H9 (cell line): ENCODE measurements at regions not wholly inside any gene's neighbourhood (a gene's known extent, or its start where the extent isn't known, plus 50 kb on each side); places are given as distances from the start of the nearest gene placed in this dataset.

ENCODE experiments used
- DNase-seq: peaks from one replicate; pipeline ENCODE4 v3.0.0-alpha.2; 2017
- H2AFZ ChIP-seq: one replicate; pipeline ENCODE4 v1.6.1; 2013; ENCODE audit warnings: mild to moderate bottlenecking, low read length, control low read depth, moderate library complexity
- H2AK5ac ChIP-seq: 2 replicates; pipeline ENCODE4 v1.6.1; 2013; ENCODE audit warnings: low read length, control low read depth, mixed read lengths; ENCODE audit not compliant: insufficient read length
- H2BK120ac ChIP-seq: one replicate; pipeline ENCODE4 v1.6.1; 2013; ENCODE audit warnings: low read depth, mild to moderate bottlenecking, low read length, control low read depth, inconsistent platforms; ENCODE audit not compliant: poor library complexity, severe bottlenecking
- H2BK12ac ChIP-seq: 2 replicates; pipeline ENCODE4 v1.6.1; 2013; ENCODE audit warnings: low read length, control low read depth, mixed read lengths, low read depth; ENCODE audit not compliant: insufficient read length
- H2BK15ac ChIP-seq: 2 replicates; pipeline ENCODE4 v1.6.1; 2013; ENCODE audit warnings: low read depth, low read length, control low read depth
- H2BK20ac ChIP-seq: one replicate; pipeline ENCODE4 v1.6.1; 2013; ENCODE audit warnings: low read depth, mild to moderate bottlenecking, low read length, control low read depth, inconsistent platforms; ENCODE audit not compliant: poor library complexity, severe bottlenecking
- H2BK5ac ChIP-seq: 2 replicates; pipeline ENCODE4 v1.6.1; 2013; ENCODE audit warnings: low read length, control low read depth, mixed read lengths; ENCODE audit not compliant: insufficient read length
- H3K14ac ChIP-seq: 2 replicates; pipeline ENCODE4 v1.6.1; 2013; ENCODE audit warnings: low read length, control low read depth; ENCODE audit not compliant: insufficient read depth
- H3K18ac ChIP-seq: 2 replicates; pipeline ENCODE4 v1.6.1; 2013; ENCODE audit warnings: low read depth, mild to moderate bottlenecking, mixed read lengths, low read length, control low read depth; ENCODE audit not compliant: insufficient read length
- H3K23ac ChIP-seq: 2 replicates; pipeline ENCODE4 v1.6.1; 2013; ENCODE audit warnings: low read length, control low read depth, mixed read lengths, low read depth; ENCODE audit not compliant: insufficient read length
- H3K23me2 ChIP-seq: 2 replicates; pipeline ENCODE4 v1.6.1; 2013; ENCODE audit warnings: low read depth, mild to moderate bottlenecking, mixed read lengths, low read length, control low read depth; ENCODE audit not compliant: insufficient read length, poor library complexity, severe bottlenecking
- H3K27ac ChIP-seq: 2 replicates; pipeline ENCODE4 v1.5.1; 2013; ENCODE audit warnings: low read length, control low read depth, mixed read lengths, low read depth; ENCODE audit not compliant: insufficient read length
- H3K27me3 ChIP-seq: 2 replicates; pipeline ENCODE4 v1.6.1; 2013; ENCODE audit warnings: low read length, control low read depth, inconsistent platforms; ENCODE audit not compliant: insufficient read depth
- H3K4ac ChIP-seq: 2 replicates; pipeline ENCODE4 v1.6.1; 2013; ENCODE audit warnings: low read depth, mild to moderate bottlenecking, control low read depth, inconsistent platforms, low read length, moderate library complexity
- H3K4me1 ChIP-seq: 2 replicates; pipeline ENCODE4 v1.6.1; 2013; ENCODE audit warnings: low read length, control low read depth, inconsistent platforms; ENCODE audit not compliant: insufficient read depth
- H3K4me2 ChIP-seq: 2 replicates; pipeline ENCODE4 v1.6.1; 2013; ENCODE audit warnings: low read length, control low read depth, mixed read lengths; ENCODE audit not compliant: insufficient read length, insufficient read depth
- H3K56ac ChIP-seq: 2 replicates; pipeline ENCODE4 v1.6.1; 2013; ENCODE audit warnings: low read depth, mild to moderate bottlenecking, mixed read lengths, low read length, control low read depth; ENCODE audit not compliant: insufficient read length
- H3K79me1 ChIP-seq: 2 replicates; pipeline ENCODE4 v1.6.1; 2013; ENCODE audit warnings: low read depth, mild to moderate bottlenecking, moderate library complexity, low read length, control low read depth, inconsistent platforms; ENCODE audit not compliant: insufficient read depth, poor library complexity, severe bottlenecking
- H3K79me2 ChIP-seq: 2 replicates; pipeline ENCODE4 v1.6.1; 2013; ENCODE audit warnings: low read length, control low read depth, inconsistent platforms; ENCODE audit not compliant: insufficient read depth
- H3K9ac ChIP-seq: 2 replicates; pipeline ENCODE4 v1.6.1; 2013; ENCODE audit warnings: low read length, control low read depth, mixed read lengths; ENCODE audit not compliant: insufficient read length; ENCODE audit errors: extremely low read depth
- H3K9me3 ChIP-seq: one replicate; pipeline ENCODE4 v1.6.1; 2013; ENCODE audit warnings: low read depth, low read length, inconsistent platforms; ENCODE audit not compliant: control insufficient read depth
- H3T11ph ChIP-seq: one replicate; pipeline ENCODE4 v1.6.1; 2013; ENCODE audit warnings: mild to moderate bottlenecking, low read length, control low read depth, inconsistent platforms
- H4K20me1 ChIP-seq: one replicate; pipeline ENCODE4 v1.6.1; 2013; ENCODE audit not compliant: control insufficient read depth, insufficient read length, insufficient read depth
- H4K5ac ChIP-seq: 2 replicates; pipeline ENCODE4 v1.6.1; 2013; ENCODE audit warnings: low read depth, mild to moderate bottlenecking, mixed read lengths, low read length, control low read depth; ENCODE audit not compliant: insufficient read length
- H4K8ac ChIP-seq: replicated peaks from 2 replicates; pipeline ENCODE4 v1.6.1; 2013; ENCODE audit warnings: low read length, control low read depth, mixed read lengths, low read depth; ENCODE audit not compliant: insufficient read length
- H4K91ac ChIP-seq: 2 replicates; pipeline ENCODE4 v1.6.1; 2013; ENCODE audit warnings: low read depth, mild to moderate bottlenecking, moderate library complexity, mixed read lengths, low read length, control low read depth; ENCODE audit not compliant: insufficient read length
- H3K27ac Mint-ChIP-seq, 3 experiments: 2 replicates in 2 of 3; 3 replicates in 1 of 3; pipeline ENCODE4 v1.8.0; 2020 to 2021; ENCODE audit warnings: mixed read lengths in 3 of 3, mild to moderate bottlenecking in 1 of 3, moderate library complexity in 1 of 3
- H3K27me3 Mint-ChIP-seq: 2 replicates; pipeline ENCODE4 v1.8.0; 2021; ENCODE audit warnings: low read depth, mild to moderate bottlenecking, moderate library complexity, mixed read lengths
- H3K36me3 Mint-ChIP-seq, 3 experiments: 2 replicates in 2 of 3; 3 replicates in 1 of 3; pipeline ENCODE4 v1.8.0; 2020 to 2021; ENCODE audit warnings: low read depth in 3 of 3, mixed read lengths in 3 of 3; ENCODE audit not compliant: insufficient read depth in 1 of 3
- H3K4me1 Mint-ChIP-seq, 2 experiments: 2 replicates each; pipeline ENCODE4 v1.8.0; 2020; ENCODE audit warnings: mixed read lengths in 2 of 2
- H3K4me3 Mint-ChIP-seq, 2 experiments: 2 replicates in 1 of 2; 3 replicates in 1 of 2; pipeline ENCODE4 v1.8.0; 2020 to 2021; ENCODE audit warnings: mild to moderate bottlenecking in 2 of 2, mixed read lengths in 2 of 2, moderate library complexity in 1 of 2
- H3K9me3 Mint-ChIP-seq, 2 experiments: 2 replicates in 1 of 2; 3 replicates in 1 of 2; pipeline ENCODE4 v1.8.0; 2020; ENCODE audit warnings: mild to moderate bottlenecking in 2 of 2, mixed read lengths in 2 of 2, moderate library complexity in 1 of 2
- WGBS: extraction: QIAGEN DNeasy Blood & Tissue Kit; methylation state at CpG from one replicate; pipeline ENCODE4 v1.1.7; 2013; ENCODE audit warnings: missing lambda C conversion rate, low lambda C conversion rate, mixed read lengths; ENCODE audit not compliant: insufficient read length; ENCODE audit errors: extremely low coverage; 5-methylcytosine and 5-hydroxymethylcytosine counted together
- TF ChIP-seq, protein P1 (sequence below): fragments of 200-600 bp; sonication (generic); conservative IDR thresholded peaks from 3 replicates; pipeline ENCODE4 v1.8.0; 2021; ENCODE audit warnings: antibody characterized with exemption, mild to moderate bottlenecking

DNA sequence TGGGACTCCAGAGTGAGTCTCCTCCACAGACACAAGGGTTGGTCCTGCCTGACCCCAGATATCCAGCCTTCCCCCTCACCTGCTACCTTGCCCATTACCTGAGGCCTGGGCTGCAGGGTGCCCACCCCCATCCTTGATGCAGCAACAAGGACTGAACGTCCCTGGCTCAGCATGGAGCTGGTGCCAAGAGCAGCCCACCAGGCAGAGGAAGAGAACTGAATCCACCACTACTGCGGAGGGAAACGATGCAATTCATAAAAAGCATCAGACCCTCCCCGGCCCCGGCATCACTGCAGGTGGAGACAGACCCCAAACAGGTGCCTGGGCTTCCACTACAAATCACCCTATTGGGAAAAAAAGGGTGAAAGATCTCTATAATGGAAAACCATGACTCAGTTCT is 131.0 kb upstream of the TNRC6C start:
- Mint-ChIP-seq H3K36me3 (no peaks in the 10 kb centered on the region), H3K4me1 (peaks cover 59 to 72% of the 10 kb centered on the region in 2 experiments), H3K27ac (peak overlapping the region in 1 of 3 experiments; percentile 78; a peak in 1 of 7 replicates), H3K4me3 (no peak overlapping the region), H3K27me3 (peaks cover 9% of the 10 kb centered on the region), H3K9me3 (peaks cover 5 to 12% of the 10 kb centered on the region in 2 experiments; a peak in 2 of 5 replicates)
- no peaks in the 10 kb centered on the region for H3K9me3 ChIP-seq
- H3K27ac ChIP-seq: no peak overlapping the region
- DNase-seq: no peak
- H3T11ph ChIP-seq: no peak overlapping the region
- no peaks in the 10 kb centered on the region for H3K23me2 ChIP-seq
- no peak overlapping the region for H4K91ac ChIP-seq
- no peak overlapping the region for H3K4me2 ChIP-seq
- H2BK20ac ChIP-seq: no peak overlapping the region
- no peak overlapping the region for H4K5ac ChIP-seq
- no peak overlapping the region for H2BK12ac ChIP-seq
- H3K27me3 ChIP-seq: no peaks in the 10 kb centered on the region
- no peak overlapping the region for H3K9ac ChIP-seq
- no peaks in the 10 kb centered on the region for H3K79me1 ChIP-seq
- no peak overlapping the region for H3K14ac ChIP-seq
- H3K18ac ChIP-seq: no peak overlapping the region
- no peaks in the 10 kb centered on the region for H3K79me2 ChIP-seq
- H3K4ac ChIP-seq: no peak overlapping the region
- no peak overlapping the region for H2BK15ac ChIP-seq
- no peak overlapping the region for H2BK120ac ChIP-seq
- no peak overlapping the region for H2AFZ ChIP-seq
- no peak overlapping the region for H3K23ac ChIP-seq
- H2AK5ac ChIP-seq: no peak overlapping the region
- no peak overlapping the region for H2BK5ac ChIP-seq
- TF ChIP-seq, protein P1, sequence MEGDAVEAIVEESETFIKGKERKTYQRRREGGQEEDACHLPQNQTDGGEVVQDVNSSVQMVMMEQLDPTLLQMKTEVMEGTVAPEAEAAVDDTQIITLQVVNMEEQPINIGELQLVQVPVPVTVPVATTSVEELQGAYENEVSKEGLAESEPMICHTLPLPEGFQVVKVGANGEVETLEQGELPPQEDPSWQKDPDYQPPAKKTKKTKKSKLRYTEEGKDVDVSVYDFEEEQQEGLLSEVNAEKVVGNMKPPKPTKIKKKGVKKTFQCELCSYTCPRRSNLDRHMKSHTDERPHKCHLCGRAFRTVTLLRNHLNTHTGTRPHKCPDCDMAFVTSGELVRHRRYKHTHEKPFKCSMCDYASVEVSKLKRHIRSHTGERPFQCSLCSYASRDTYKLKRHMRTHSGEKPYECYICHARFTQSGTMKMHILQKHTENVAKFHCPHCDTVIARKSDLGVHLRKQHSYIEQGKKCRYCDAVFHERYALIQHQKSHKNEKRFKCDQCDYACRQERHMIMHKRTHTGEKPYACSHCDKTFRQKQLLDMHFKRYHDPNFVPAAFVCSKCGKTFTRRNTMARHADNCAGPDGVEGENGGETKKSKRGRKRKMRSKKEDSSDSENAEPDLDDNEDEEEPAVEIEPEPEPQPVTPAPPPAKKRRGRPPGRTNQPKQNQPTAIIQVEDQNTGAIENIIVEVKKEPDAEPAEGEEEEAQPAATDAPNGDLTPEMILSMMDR: no peak
- H4K8ac ChIP-seq: no peak overlapping the region
- no peak overlapping the region for H3K56ac ChIP-seq
- H4K20me1 ChIP-seq: no peaks in the 10 kb centered on the region
- no CpG with 5 or more reads among the region's 5 CpGs for WGBS
- H3K4me1 ChIP-seq: peaks cover 2% of the 10 kb centered on the region; the same call in 1 of the 2 replicates
